H9 (cell line): ENCODE measurements at regions not wholly inside any gene's neighbourhood (a gene's known extent, or its start where the extent isn't known, plus 50 kb on each side); places are given as distances from the start of the nearest gene placed in this dataset.

ENCODE experiments used
- DNase-seq: peaks from one replicate; pipeline ENCODE4 v3.0.0-alpha.2; 2017
- H2AFZ ChIP-seq: one replicate; pipeline ENCODE4 v1.6.1; 2013; ENCODE audit warnings: mild to moderate bottlenecking, low read length, control low read depth, moderate library complexity
- H2AK5ac ChIP-seq: 2 replicates; pipeline ENCODE4 v1.6.1; 2013; ENCODE audit warnings: low read length, control low read depth, mixed read lengths; ENCODE audit not compliant: insufficient read length
- H2BK120ac ChIP-seq: one replicate; pipeline ENCODE4 v1.6.1; 2013; ENCODE audit warnings: low read depth, mild to moderate bottlenecking, low read length, control low read depth, inconsistent platforms; ENCODE audit not compliant: poor library complexity, severe bottlenecking
- H2BK12ac ChIP-seq: 2 replicates; pipeline ENCODE4 v1.6.1; 2013; ENCODE audit warnings: low read length, control low read depth, mixed read lengths, low read depth; ENCODE audit not compliant: insufficient read length
- H2BK15ac ChIP-seq: 2 replicates; pipeline ENCODE4 v1.6.1; 2013; ENCODE audit warnings: low read depth, low read length, control low read depth
- H2BK20ac ChIP-seq: one replicate; pipeline ENCODE4 v1.6.1; 2013; ENCODE audit warnings: low read depth, mild to moderate bottlenecking, low read length, control low read depth, inconsistent platforms; ENCODE audit not compliant: poor library complexity, severe bottlenecking
- H2BK5ac ChIP-seq: 2 replicates; pipeline ENCODE4 v1.6.1; 2013; ENCODE audit warnings: low read length, control low read depth, mixed read lengths; ENCODE audit not compliant: insufficient read length
- H3K14ac ChIP-seq: 2 replicates; pipeline ENCODE4 v1.6.1; 2013; ENCODE audit warnings: low read length, control low read depth; ENCODE audit not compliant: insufficient read depth
- H3K18ac ChIP-seq: 2 replicates; pipeline ENCODE4 v1.6.1; 2013; ENCODE audit warnings: low read depth, mild to moderate bottlenecking, mixed read lengths, low read length, control low read depth; ENCODE audit not compliant: insufficient read length
- H3K23ac ChIP-seq: 2 replicates; pipeline ENCODE4 v1.6.1; 2013; ENCODE audit warnings: low read length, control low read depth, mixed read lengths, low read depth; ENCODE audit not compliant: insufficient read length
- H3K23me2 ChIP-seq: 2 replicates; pipeline ENCODE4 v1.6.1; 2013; ENCODE audit warnings: low read depth, mild to moderate bottlenecking, mixed read lengths, low read length, control low read depth; ENCODE audit not compliant: insufficient read length, poor library complexity, severe bottlenecking
- H3K27ac ChIP-seq: 2 replicates; pipeline ENCODE4 v1.5.1; 2013; ENCODE audit warnings: low read length, control low read depth, mixed read lengths, low read depth; ENCODE audit not compliant: insufficient read length
- H3K27me3 ChIP-seq: 2 replicates; pipeline ENCODE4 v1.6.1; 2013; ENCODE audit warnings: low read length, control low read depth, inconsistent platforms; ENCODE audit not compliant: insufficient read depth
- H3K4ac ChIP-seq: 2 replicates; pipeline ENCODE4 v1.6.1; 2013; ENCODE audit warnings: low read depth, mild to moderate bottlenecking, control low read depth, inconsistent platforms, low read length, moderate library complexity
- H3K4me1 ChIP-seq: 2 replicates; pipeline ENCODE4 v1.6.1; 2013; ENCODE audit warnings: low read length, control low read depth, inconsistent platforms; ENCODE audit not compliant: insufficient read depth
- H3K4me2 ChIP-seq: 2 replicates; pipeline ENCODE4 v1.6.1; 2013; ENCODE audit warnings: low read length, control low read depth, mixed read lengths; ENCODE audit not compliant: insufficient read length, insufficient read depth
- H3K56ac ChIP-seq: 2 replicates; pipeline ENCODE4 v1.6.1; 2013; ENCODE audit warnings: low read depth, mild to moderate bottlenecking, mixed read lengths, low read length, control low read depth; ENCODE audit not compliant: insufficient read length
- H3K79me1 ChIP-seq: 2 replicates; pipeline ENCODE4 v1.6.1; 2013; ENCODE audit warnings: low read depth, mild to moderate bottlenecking, moderate library complexity, low read length, control low read depth, inconsistent platforms; ENCODE audit not compliant: insufficient read depth, poor library complexity, severe bottlenecking
- H3K79me2 ChIP-seq: 2 replicates; pipeline ENCODE4 v1.6.1; 2013; ENCODE audit warnings: low read length, control low read depth, inconsistent platforms; ENCODE audit not compliant: insufficient read depth
- H3K9ac ChIP-seq: 2 replicates; pipeline ENCODE4 v1.6.1; 2013; ENCODE audit warnings: low read length, control low read depth, mixed read lengths; ENCODE audit not compliant: insufficient read length; ENCODE audit errors: extremely low read depth
- H3K9me3 ChIP-seq: one replicate; pipeline ENCODE4 v1.6.1; 2013; ENCODE audit warnings: low read depth, low read length, inconsistent platforms; ENCODE audit not compliant: control insufficient read depth
- H3T11ph ChIP-seq: one replicate; pipeline ENCODE4 v1.6.1; 2013; ENCODE audit warnings: mild to moderate bottlenecking, low read length, control low read depth, inconsistent platforms
- H4K20me1 ChIP-seq: one replicate; pipeline ENCODE4 v1.6.1; 2013; ENCODE audit not compliant: control insufficient read depth, insufficient read length, insufficient read depth
- H4K5ac ChIP-seq: 2 replicates; pipeline ENCODE4 v1.6.1; 2013; ENCODE audit warnings: low read depth, mild to moderate bottlenecking, mixed read lengths, low read length, control low read depth; ENCODE audit not compliant: insufficient read length
- H4K8ac ChIP-seq: replicated peaks from 2 replicates; pipeline ENCODE4 v1.6.1; 2013; ENCODE audit warnings: low read length, control low read depth, mixed read lengths, low read depth; ENCODE audit not compliant: insufficient read length
- H4K91ac ChIP-seq: 2 replicates; pipeline ENCODE4 v1.6.1; 2013; ENCODE audit warnings: low read depth, mild to moderate bottlenecking, moderate library complexity, mixed read lengths, low read length, control low read depth; ENCODE audit not compliant: insufficient read length
- H3K27ac Mint-ChIP-seq, 3 experiments: 2 replicates in 2 of 3; 3 replicates in 1 of 3; pipeline ENCODE4 v1.8.0; 2020 to 2021; ENCODE audit warnings: mixed read lengths in 3 of 3, mild to moderate bottlenecking in 1 of 3, moderate library complexity in 1 of 3
- H3K27me3 Mint-ChIP-seq: 2 replicates; pipeline ENCODE4 v1.8.0; 2021; ENCODE audit warnings: low read depth, mild to moderate bottlenecking, moderate library complexity, mixed read lengths
- H3K36me3 Mint-ChIP-seq, 3 experiments: 2 replicates in 2 of 3; 3 replicates in 1 of 3; pipeline ENCODE4 v1.8.0; 2020 to 2021; ENCODE audit warnings: low read depth in 3 of 3, mixed read lengths in 3 of 3; ENCODE audit not compliant: insufficient read depth in 1 of 3
- H3K4me1 Mint-ChIP-seq, 2 experiments: 2 replicates each; pipeline ENCODE4 v1.8.0; 2020; ENCODE audit warnings: mixed read lengths in 2 of 2
- H3K4me3 Mint-ChIP-seq, 2 experiments: 2 replicates in 1 of 2; 3 replicates in 1 of 2; pipeline ENCODE4 v1.8.0; 2020 to 2021; ENCODE audit warnings: mild to moderate bottlenecking in 2 of 2, mixed read lengths in 2 of 2, moderate library complexity in 1 of 2
- H3K9me3 Mint-ChIP-seq, 2 experiments: 2 replicates in 1 of 2; 3 replicates in 1 of 2; pipeline ENCODE4 v1.8.0; 2020; ENCODE audit warnings: mild to moderate bottlenecking in 2 of 2, mixed read lengths in 2 of 2, moderate library complexity in 1 of 2
- CTCF ChIP-seq: fragments of 200-600 bp; sonication (generic); conservative IDR thresholded peaks from 3 replicates; pipeline ENCODE4 v1.8.0; 2021; ENCODE audit warnings: antibody characterized with exemption, mild to moderate bottlenecking
- WGBS: extraction: QIAGEN DNeasy Blood & Tissue Kit; methylation state at CpG from one replicate; pipeline ENCODE4 v1.1.7; 2013; ENCODE audit warnings: missing lambda C conversion rate, low lambda C conversion rate, mixed read lengths; ENCODE audit not compliant: insufficient read length; ENCODE audit errors: extremely low coverage; 5-methylcytosine and 5-hydroxymethylcytosine counted together

GRCh38 chr2:33975498-33975897 is 376.4 kb upstream of the FAM98A start:
- no peaks in the 10 kb centered on the region for H3K4me1 Mint-ChIP-seq
- DNase-seq, result no peak
- no peak overlapping the region for H4K91ac ChIP-seq

More at GRCh38 chr2:33975498-33975897, 376.4 kb upstream of the FAM98A start:
- Mint-ChIP-seq H3K36me3 (peaks cover 3 to 10% (median 4%) of the 10 kb centered on the region in 3 experiments), H3K27ac (no peak overlapping the region), H3K4me3 (no peak overlapping the region), H3K27me3 (no peaks in the 10 kb centered on the region), H3K9me3 (peaks cover 11 to 19% of the 10 kb centered on the region in 2 experiments)
- Histone ChIP-seq H4K8ac (no peak overlapping the region), H3K4me1 (no peaks in the 10 kb centered on the region), H3K4me2 (no peak overlapping the region), H2AFZ (no peak overlapping the region), H3K79me1 (no peaks in the 10 kb centered on the region), H3K27ac (no peak overlapping the region), H3K14ac (no peak overlapping the region), H2AK5ac (no peak overlapping the region), H3K23ac (no peak overlapping the region), H2BK15ac (no peak overlapping the region), H2BK120ac (no peak overlapping the region), H4K20me1 (no peaks in the 10 kb centered on the region), H3K27me3 (no peaks in the 10 kb centered on the region), H3T11ph (no peak overlapping the region), H3K56ac (no peak overlapping the region), H4K5ac (no peak overlapping the region), H3K79me2 (no peaks in the 10 kb centered on the region), H2BK5ac (no peak overlapping the region), H3K9me3 (no peaks in the 10 kb centered on the region), H2BK12ac (no peak overlapping the region), H3K4ac (no peak overlapping the region), H2BK20ac (no peak overlapping the region), H3K23me2 (no peaks in the 10 kb centered on the region), H3K9ac (no peak overlapping the region), H3K18ac (no peak overlapping the region)
- TF ChIP-seq CTCF, result no peak
- WGBS, result no CpG with 5 or more reads among the region's 3 CpGs
